GM08714 (cell line): ENCODE measurements at regions not wholly inside any gene's neighbourhood (a gene's known extent, or its start where the extent isn't known, plus 50 kb on each side); places are given as distances from the start of the nearest gene placed in this dataset.

Experiments used
- H3K4me3 ChIP-seq: fragments of 200-500 bp; sonication (Bioruptor generic); 2 replicates; pipeline ENCODE4 v1.5.1; 2014; ENCODE audit warnings: mild to moderate bottlenecking, low read length, inconsistent platforms
- ZNF274 ChIP-seq: IDR thresholded peaks from 2 replicates; pipeline ENCODE4 v1.6.1; 2012; ENCODE audit warnings: mild to moderate bottlenecking, low read depth, low read length

GRCh38 chr22:47798229-47798628, 1035.8 kb downstream of the TBC1D22A start:
- no peak for TF ChIP-seq ZNF274
- H3K4me3 ChIP-seq, result no peak overlapping the region

- TF ChIP-seq ZNF274, result no peak
- H3K4me3 ChIP-seq, result no peak overlapping the region
Observed at GRCh38 chr22:47797342-47797945, 1035.0 kb downstream of the TBC1D22A start.

DNA sequence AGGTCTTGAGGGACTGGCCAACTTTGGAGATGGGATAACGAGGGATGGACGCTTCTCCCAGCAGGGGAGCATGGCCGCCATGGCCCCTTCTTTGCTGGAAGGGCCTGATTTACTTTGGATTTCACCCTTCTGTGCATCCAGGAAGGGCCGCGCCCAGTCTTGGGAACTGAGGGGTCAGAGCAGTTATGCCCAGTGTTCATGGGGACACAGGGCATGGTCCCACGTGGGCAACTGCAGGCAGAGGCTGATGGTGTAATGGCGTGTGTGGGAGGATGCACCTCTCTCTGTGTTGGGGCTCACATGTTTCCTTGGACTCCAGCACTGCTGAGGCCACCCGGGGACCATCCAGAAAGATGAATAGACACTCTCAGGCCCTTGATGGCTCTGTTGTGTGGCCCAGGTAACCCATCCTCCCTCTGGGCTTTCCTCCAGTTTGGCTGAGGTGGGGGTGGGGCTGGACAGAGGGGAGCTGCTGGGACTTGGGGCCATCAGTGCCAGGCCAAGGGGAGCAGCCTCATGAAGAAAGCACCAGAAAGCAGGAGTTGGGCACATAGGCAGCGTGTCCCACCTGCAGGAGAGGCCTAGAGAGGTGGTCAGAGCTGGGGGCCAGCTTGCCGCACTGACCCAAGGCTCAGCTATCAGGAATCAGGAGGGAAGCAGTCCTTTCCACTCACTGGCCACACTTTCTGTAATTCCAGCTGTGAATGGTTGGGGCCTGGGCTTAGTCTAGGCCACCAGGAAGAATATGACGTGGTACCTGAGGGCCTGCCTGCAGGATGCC, 1033.9 kb downstream of the TBC1D22A start:
- TF ChIP-seq ZNF274, result no peak
- H3K4me3 ChIP-seq, result no peak overlapping the region

DNA sequence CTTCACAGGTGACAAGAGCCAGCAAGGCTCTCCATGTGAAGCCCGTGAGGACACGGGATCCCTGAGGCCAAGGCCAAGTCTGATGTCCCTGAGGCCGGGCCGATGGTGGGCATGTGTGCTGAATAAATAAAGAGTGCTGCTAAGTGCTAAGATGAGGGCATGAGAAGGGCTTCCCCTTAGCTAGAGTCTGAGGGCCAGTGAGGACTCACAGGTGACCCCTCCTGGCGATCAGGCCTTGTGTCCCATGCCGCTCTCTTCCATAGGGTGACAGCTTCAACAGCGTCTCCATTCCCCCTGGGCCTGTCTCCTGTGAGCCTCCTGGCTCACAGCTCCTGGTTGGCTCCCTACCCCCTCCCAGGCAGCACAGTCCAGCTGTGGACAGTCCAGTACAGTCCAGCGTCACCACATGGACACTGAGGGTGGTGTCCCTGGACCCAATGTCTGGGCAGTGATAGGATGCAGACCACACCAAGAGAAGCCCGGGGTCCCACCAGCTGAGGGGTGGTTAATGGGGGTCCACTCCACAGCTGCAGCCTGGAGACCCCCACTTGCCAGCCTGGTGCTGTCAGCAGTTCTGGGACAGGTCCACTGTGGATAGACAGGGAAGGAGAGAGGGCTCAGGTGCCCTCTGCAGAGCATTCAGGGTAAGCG, 1033.2 kb downstream of the TBC1D22A start:
- TF ChIP-seq ZNF274, result no peak
- H3K4me3 ChIP-seq, result no peak overlapping the region

DNA sequence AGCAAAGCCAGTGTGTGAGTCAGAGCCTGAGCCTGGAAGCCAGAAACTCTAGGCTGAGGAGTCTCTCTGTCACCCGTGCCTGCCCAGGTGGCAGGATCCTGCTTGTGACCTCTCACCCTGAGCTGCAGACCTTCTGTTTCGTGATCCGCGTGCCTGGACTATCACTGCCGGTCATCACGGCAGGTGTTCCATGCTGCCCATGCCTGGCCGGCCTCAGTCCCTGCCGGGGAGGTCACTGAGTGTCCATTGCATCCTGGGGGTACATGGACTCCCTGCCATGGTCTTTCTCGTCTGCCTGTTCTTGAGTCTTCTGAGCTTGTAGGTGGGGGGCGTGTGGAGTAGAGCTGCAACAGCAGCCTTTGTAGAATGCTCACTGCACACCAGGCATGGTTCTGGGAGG, 1032.4 kb downstream of the TBC1D22A start:
- no peak overlapping the region for H3K4me3 ChIP-seq
- no peak for TF ChIP-seq ZNF274

DNA sequence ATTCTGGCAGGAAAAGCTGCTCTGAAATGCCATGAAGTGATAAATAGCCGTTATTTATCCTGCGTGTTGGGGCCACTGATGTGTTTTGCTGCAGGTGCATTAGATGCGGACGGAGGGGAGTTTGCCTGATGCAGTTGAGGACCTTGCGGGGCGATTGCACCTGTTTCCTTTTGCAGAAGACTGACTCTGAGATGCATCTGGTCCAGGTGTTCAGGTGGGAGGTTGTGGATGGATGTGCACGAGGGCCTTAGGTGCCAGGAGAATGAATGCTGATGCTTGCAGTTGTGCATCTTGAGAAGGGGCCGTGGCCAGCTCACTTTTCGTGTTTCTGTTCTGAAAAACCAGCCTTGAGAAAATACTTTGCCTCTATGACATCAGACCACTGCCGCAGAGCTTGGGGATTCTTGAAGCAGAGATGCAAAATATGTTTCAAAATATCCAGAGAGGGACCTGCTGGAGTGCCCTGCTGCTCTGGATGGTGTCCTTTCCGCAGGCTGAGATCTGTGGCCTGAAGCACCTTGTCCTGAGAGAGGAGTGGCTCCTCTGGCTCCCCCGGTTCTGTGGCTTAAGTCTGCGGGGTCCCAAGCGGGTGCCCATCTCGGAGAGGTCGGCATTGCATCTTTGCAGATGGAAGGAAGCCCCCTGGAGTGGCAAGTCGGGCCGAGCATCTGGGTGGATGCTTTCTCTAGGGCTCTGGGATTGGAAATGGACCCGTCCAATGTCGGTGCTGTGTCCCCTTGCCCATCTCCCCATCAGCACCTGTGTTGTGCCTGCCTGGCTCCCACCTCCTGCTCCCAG, 1031.1 kb downstream of the TBC1D22A start:
- H3K4me3 ChIP-seq, result no peak overlapping the region
- no peak for TF ChIP-seq ZNF274

DNA sequence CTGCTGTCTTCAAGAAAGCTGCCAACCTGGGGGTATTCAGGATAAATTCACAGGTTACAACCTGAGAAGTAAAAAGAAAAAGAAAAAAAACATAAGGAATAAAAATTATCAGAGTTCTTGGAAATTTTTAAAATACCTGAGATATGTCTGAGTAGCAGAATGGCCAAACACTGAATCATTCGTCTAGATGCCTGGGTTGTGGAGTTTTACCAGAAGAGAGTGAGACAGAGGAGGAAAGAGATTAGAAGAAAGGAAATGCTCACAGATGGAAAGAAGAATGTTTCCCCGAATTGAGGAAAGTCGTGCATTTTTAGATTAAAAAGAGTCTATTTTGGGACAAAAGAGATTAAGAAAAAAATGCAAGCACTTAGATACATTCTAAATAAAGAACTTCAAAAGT, 1026.7 kb downstream of the TBC1D22A start:
- no peak for TF ChIP-seq ZNF274
- H3K4me3 ChIP-seq, result no peak overlapping the region

GRCh38 chr22:47788461-47788860, 1026.0 kb downstream of the TBC1D22A start:
- TF ChIP-seq ZNF274, result no peak

GRCh38 chr22:47787501-47788227, 1025.2 kb downstream of the TBC1D22A start:
- no peak overlapping the region for H3K4me3 ChIP-seq
- TF ChIP-seq ZNF274, result no peak

More at GRCh38 chr22:47788461-47788860, 1026.0 kb downstream of the TBC1D22A start:
- H3K4me3 ChIP-seq, result no peak overlapping the region

DNA sequence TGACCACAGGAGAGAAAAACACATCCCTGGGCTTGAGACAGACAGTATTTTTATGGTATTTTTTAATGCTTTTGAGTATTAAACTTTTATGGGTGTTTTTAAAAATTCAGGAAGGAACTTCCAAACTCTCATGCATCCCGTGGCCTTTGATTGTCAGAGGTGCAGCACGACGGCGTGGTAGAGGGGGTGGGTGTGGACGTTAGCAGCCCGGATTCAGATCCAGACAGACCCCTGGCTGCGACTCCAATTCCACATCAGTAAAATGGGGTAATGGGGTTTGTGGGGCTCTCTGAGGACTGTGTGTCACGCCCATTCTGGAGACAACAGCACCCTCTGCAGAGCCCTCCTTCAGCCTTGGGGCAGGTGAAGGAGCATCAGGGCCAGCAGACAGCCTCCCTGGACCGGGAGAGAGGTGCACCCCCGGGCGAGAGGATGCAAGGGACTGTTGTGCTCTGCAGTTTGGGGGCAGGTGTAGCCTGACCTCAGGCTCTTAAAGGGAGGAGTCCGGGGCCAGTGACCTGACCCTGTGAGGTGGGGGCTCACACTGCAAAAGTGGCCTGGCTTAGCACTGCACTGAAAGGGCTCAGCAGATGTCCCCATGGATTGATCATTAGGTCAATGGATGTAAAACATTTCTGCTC, 1024.3 kb downstream of the TBC1D22A start:
- no peak for TF ChIP-seq ZNF274

GRCh38 chr22:47784991-47785390, 1022.5 kb downstream of the TBC1D22A start:
- no peak overlapping the region for H3K4me3 ChIP-seq
- TF ChIP-seq ZNF274, result no peak

More for the DNA sequence above, 1024.3 kb downstream of the TBC1D22A start:
- no peak overlapping the region for H3K4me3 ChIP-seq

DNA sequence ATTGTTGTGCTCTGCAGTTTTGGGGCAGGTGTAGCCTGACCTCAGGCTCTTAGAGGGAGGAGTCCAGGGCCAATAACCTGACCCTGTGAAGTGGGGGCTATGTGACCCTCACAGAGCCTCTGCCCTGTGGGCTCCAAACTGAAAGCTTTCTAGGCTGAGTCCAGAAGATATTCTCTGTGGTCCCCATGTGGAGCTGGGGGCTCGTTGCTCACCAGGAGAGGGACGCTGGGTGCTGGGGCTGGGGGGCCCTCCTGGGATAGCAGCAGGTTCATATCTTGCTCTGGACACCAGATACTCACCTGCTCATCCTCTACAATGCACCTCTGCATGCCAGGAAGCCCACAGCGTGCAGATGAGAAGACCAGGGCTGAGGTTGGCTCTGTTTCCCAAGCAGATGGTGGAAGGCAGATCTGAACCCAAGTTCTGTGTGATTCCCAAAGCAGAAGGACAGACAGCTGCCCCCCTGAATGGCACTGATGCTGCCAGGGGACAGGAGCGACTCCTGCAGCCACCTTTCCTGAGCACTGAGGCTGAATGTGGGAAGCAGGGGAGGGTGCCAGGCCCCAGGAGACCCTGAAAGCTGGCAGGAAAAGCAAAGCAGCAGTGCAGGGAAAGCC, 1022.0 kb downstream of the TBC1D22A start:
- H3K4me3 ChIP-seq, result no peak overlapping the region

More for the DNA sequence above, 1022.0 kb downstream of the TBC1D22A start:
- no peak for TF ChIP-seq ZNF274
